Occipital lobe (tissue), 1 donor: ENCODE measurements at regions not wholly inside any gene's neighbourhood (a gene's known extent, or its start where the extent isn't known, plus 50 kb on each side); places are given as distances from the start of the nearest gene placed in this dataset.
"Not testable (repeated sequence)": the region's sequence is repeated elsewhere in the genome, so short reads cannot be mapped to it uniquely, and the experiment has no call there.

Experiments
- DNase-seq: peaks from one replicate; lab custom pipeline; 2025; lab: John Stamatoyannopoulos, UW

DNA sequence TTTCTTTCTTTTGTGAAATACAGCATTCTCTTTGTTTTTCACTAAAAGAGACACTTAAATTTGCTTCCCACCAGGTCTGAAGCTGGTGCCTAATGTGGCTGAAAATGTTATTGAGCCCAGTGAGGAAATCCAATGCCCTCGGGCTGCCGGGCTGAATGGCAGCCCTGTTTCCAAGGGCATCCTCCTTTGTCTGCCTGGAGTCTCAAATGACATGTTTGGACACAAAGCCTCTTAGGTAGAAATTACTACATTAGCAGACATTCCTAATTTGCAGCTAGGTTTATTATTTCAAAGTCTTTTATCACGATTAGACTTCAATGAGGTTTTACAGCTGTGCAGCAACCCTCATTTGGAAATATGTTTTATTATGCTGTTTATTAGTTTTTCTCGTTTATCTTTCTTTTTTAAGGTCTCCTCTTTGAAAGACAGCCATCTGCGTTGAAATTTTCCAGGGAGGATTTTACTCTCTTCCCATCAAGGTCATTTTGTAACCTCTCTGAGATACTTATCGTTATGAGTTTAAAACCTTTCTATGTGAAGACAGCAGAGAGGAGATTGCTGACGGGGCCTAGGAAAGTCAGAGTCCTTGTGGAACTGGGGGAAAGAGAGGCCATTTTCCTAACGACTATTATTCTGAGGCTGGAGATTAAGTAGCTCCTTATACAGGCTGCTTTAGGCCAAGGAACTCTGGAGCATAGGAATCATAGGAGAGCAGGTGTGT is 59.0 kb upstream of the ZNF532 start:
- DNase-seq, result no peak

DNA sequence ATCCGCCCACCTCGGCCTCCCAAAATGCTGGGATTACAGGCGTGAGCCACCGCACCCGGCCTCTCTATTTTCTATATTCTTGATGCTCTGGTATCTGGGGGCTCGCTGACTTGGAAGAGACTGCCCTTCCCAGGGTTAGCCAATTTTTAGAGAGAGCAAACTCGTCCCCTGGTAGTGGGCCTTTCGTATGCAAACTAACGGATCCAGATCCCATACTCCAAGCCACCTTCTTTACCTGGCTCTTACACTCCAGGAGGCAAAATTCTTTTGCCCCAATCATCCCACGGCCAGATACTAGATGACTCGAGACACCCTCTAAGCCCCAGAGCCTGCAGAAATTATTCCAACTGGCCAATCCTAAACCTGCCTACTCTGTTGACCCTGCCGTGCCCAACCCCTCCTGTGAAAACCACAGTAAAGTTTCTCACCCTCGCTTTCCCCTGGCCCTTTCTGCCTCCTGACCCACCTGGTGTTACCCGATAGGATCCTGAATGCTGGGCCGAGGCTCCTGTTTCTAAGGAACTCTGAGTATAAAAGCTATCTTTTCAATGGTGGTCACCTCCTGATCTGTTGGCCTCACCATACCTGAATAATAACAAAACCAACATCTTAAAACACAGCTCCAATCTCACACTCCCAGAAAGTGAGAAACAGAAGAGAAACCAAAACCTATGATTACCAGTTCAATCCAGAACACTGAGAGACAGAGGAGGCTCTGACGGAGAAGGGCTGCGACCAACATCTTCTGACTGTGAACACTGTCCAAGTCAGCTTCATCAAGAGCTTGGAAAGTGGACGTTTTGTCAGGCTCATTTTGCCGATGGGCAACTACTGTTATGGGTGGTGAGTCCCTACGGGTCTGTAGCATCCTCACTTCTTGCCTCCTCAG is 57.6 kb upstream of the ZNF532 start:
- no peak for DNase-seq

DNA sequence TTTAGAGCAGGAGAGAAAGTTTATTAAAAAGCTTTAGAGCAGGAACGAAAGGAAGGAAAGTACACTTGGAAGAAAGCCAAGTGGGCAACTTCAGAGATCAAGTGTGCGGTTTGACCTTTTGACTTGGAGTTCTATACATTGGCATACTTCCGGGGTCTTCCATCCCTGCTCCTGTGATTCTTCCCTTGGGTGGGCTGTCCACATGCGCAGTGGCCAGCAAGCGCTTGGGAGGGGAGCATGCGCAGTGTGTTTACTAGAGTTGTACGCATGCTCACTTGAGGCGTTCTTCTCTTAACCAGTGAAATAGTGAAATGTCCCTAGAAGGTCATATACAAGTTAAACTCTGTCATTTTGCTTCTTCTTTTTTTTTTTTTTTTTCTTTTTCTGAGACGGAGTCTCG is 56.9 kb upstream of the ZNF532 start:
- no peak for DNase-seq

DNA sequence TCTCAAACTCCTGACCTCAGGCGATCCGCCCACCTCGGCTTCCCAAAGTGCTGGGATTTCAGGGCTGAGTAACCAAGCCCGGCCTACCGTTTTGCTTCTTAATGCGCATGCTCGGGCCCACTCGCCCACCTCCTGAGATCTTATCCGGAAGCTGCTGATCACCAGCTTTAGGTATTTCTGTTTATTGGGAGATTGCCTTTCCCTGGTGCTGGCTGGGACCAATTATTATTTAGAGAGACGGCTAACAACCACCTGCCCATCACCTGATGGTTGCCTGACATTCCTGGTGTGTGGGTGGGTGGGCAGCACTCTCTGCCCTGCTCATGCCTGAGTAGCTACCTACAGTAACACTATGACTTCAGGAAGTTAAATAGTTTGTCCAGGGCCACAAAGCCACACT is 56.3 kb upstream of the ZNF532 start:
- no peak for DNase-seq

DNA sequence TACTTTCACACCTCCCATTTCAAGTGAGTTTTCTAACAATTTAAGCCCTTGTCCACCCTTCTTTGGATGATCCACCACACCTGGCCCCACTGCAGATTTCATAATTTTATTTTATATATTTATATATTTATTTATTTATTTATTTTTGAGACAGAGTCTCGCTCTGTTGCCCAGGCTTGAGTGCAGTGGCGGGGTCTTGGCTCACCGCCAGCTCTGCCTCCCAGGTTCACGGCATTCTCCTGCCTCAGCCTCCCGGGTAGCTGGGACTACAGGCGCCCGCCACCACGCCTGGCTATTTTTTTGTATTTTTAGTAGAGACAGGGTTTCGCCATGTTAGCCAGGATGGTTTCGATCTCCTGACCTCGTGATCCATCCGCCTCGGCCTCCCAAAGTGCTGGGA is 52.8 kb upstream of the ZNF532 start:
- not testable (repeated sequence) for DNase-seq

DNA sequence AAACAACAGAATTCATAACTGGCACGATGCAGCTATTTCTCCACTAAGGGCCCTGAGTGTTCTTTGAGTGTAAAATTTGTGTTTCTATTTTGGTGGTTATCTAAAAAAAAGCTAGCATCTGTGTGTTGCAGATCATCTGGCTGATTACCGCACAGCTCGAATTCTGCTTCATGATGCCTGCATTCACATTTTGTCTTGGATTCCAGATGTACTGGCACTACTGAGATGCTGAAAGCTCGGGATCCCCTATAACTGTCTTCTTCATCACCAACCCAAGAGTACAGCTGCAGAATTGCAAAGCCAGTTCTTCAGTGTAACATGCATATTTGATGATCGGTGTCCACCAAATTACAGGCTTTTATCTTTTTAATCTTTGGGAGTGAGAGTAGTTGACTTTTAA is 51.6 kb upstream of the ZNF532 start:
- peak; percentile 7 for DNase-seq

DNA sequence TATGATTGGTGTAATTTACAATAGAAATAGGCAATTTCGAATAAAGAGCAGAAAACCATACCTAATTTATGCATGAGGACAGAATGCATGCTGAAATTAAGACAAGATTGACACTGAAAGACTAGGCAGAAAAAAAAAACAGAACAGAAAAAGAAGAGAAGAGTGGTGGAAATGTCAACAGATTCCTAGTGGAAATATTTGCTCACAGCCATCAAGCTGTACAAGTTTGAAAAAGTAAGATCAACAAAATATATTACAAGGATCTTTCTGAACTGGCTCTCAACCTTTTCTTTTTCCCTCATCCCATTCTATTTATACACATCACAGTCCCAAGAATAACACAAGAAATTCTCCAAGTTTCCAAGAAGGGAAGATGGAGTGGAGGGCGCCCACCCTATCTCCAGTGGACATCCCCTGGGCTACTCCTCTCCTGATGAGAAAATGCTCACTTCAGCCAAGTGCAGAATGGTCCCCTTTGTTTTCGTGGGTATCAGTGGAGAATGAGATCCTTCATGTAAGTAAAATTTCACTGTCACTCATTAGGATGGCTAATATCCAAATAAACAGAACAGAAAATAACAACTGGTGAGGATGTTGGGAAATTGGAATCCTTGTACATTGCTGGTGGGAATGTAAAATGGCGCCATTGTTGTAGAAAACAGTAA is 51.0 kb upstream of the ZNF532 start:
- no peak for DNase-seq

DNA sequence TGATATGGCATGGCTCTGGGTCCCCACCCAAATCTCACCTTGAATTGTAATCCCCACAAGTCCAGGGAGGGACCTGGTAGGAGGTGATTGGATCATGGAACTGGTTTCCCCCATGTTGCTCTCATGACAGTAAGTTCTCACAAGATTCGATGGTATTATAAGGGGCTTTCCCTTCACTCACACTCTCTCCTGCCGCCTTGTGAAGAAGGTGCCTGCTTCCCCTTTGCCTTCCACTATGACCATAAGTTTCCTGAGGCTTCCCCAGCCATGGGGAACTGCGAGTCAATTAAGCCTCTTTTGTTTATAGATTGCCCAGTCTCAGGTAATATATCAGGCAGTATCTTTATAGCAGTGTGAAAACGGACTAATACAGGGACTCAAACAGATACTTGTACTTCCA is 50.4 kb upstream of the ZNF532 start:
- DNase-seq, result no peak
